Sigmoid colon (tissue), 3 donors: ENCODE measurements at regions not wholly inside any gene's neighbourhood (a gene's known extent, or its start where the extent isn't known, plus 50 kb on each side); places are given as distances from the start of the nearest gene placed in this dataset.

Experiments used
- POLR2A ChIP-seq, 2 donors: fragments of 450-650 bp; IDR thresholded peaks; one replicate each; pipeline ENCODE4 v1.6.1; 2016; ENCODE audit warnings: antibody characterized with exemption in 2 of 2, mild to moderate bottlenecking in 2 of 2, moderate library complexity in 2 of 2
- TF ChIP-seq, protein P1 (sequence below), 4 experiments: fragments of 450-650 bp in 3 of 4; fragments of 200-600 bp in 1 of 4; IDR thresholded peaks; one replicate each; pipeline ENCODE4 v1.5.1; 2016 to 2019; ENCODE audit warnings: antibody characterized with exemption in 4 of 4, mild to moderate bottlenecking in 3 of 4, moderate library complexity in 2 of 4

- TF ChIP-seq, protein P1, sequence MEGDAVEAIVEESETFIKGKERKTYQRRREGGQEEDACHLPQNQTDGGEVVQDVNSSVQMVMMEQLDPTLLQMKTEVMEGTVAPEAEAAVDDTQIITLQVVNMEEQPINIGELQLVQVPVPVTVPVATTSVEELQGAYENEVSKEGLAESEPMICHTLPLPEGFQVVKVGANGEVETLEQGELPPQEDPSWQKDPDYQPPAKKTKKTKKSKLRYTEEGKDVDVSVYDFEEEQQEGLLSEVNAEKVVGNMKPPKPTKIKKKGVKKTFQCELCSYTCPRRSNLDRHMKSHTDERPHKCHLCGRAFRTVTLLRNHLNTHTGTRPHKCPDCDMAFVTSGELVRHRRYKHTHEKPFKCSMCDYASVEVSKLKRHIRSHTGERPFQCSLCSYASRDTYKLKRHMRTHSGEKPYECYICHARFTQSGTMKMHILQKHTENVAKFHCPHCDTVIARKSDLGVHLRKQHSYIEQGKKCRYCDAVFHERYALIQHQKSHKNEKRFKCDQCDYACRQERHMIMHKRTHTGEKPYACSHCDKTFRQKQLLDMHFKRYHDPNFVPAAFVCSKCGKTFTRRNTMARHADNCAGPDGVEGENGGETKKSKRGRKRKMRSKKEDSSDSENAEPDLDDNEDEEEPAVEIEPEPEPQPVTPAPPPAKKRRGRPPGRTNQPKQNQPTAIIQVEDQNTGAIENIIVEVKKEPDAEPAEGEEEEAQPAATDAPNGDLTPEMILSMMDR (IDR thresholded peaks at IDR 0.05), result no peak
- TF ChIP-seq POLR2A (IDR thresholded peaks at IDR 0.05), result no peak
Measured at GRCh38 chr3:117611211-117611610, 901.6 kb downstream of the TUSC7 start.
